ENCODE measurements at regions not wholly inside any gene's neighbourhood (a gene's known extent, or its start where the extent isn't known, plus 50 kb on each side); places are given as distances from the start of the nearest gene placed in this dataset.

GRCh38 chr6:148080315-148080714 is 262.3 kb upstream of the SASH1 start:
- no peak for DNase-seq (ENCODE audit: low spot score)
- ATAC-seq: no peak

GRCh38 chr6:148081076-148081475 is 261.6 kb upstream of the SASH1 start:
- no peak for DNase-seq (ENCODE audit: low spot score)
- ATAC-seq: no peak

- DNase-seq (ENCODE audit: low spot score): no peak
- ATAC-seq: peak; percentile 77
Observed at GRCh38 chr6:148082044-148082443, 260.6 kb upstream of the SASH1 start.

GRCh38 chr6:148082696-148083095 is 259.9 kb upstream of the SASH1 start:
- no peak for DNase-seq (ENCODE audit: low spot score)
- no peak for ATAC-seq

GRCh38 chr6:148085631-148086331 is 256.9 kb upstream of the SASH1 start:
- DNase-seq (ENCODE audit: low spot score) (no peak), ATAC-seq (no peak)

GRCh38 chr6:148086386-148086785 is 256.3 kb upstream of the SASH1 start:
- DNase-seq (ENCODE audit: low spot score) (no peak), ATAC-seq (no peak)

GRCh38 chr6:148086843-148087242 is 255.8 kb upstream of the SASH1 start:
- DNase-seq (ENCODE audit: low spot score) (no peak), ATAC-seq (peak; percentile 56)

GRCh38 chr6:148087659-148088058 is 255.0 kb upstream of the SASH1 start:
- ATAC-seq (no peak), DNase-seq (ENCODE audit: low spot score) (no peak)

- ATAC-seq (no peak), DNase-seq (ENCODE audit: low spot score) (no peak)
Observed at GRCh38 chr6:148090326-148090725, 252.3 kb upstream of the SASH1 start.

- no peak for ATAC-seq
- no peak for DNase-seq (ENCODE audit: low spot score)
Observed at GRCh38 chr6:148091394-148091793, 251.2 kb upstream of the SASH1 start.

GRCh38 chr6:148103436-148103835 is 239.2 kb upstream of the SASH1 start:
- no peak for DNase-seq (ENCODE audit: low spot score)
- no peak for ATAC-seq

- ATAC-seq (no peak), DNase-seq (ENCODE audit: low spot score) (no peak)
Observed at GRCh38 chr6:148104131-148104530, 238.5 kb upstream of the SASH1 start.

GRCh38 chr6:148105695-148106094 is 236.9 kb upstream of the SASH1 start:
- DNase-seq (ENCODE audit: low spot score): no peak
- ATAC-seq: no peak

- no peak for ATAC-seq
- no peak for DNase-seq (ENCODE audit: low spot score)
Observed at GRCh38 chr6:148107911-148108310, 234.7 kb upstream of the SASH1 start.

GRCh38 chr6:148109732-148110131 is 232.9 kb upstream of the SASH1 start:
- ATAC-seq: no peak
- DNase-seq (ENCODE audit: low spot score): no peak

- no peak for ATAC-seq
- no peak for DNase-seq (ENCODE audit: low spot score)
Observed at GRCh38 chr6:148110925-148111324, 231.7 kb upstream of the SASH1 start.

GRCh38 chr6:148112851-148113319 is 229.8 kb upstream of the SASH1 start:
- DNase-seq (ENCODE audit: low spot score) (no peak), ATAC-seq (no peak)

GRCh38 chr6:148116001-148116400 is 226.6 kb upstream of the SASH1 start:
- DNase-seq (ENCODE audit: low spot score): no peak

GRCh38 chr6:148118244-148118643 is 224.4 kb upstream of the SASH1 start:
- DNase-seq (ENCODE audit: low spot score): no peak
- no peak for ATAC-seq

More at GRCh38 chr6:148116001-148116400, 226.6 kb upstream of the SASH1 start:
- ATAC-seq: no peak

- DNase-seq (ENCODE audit: low spot score) (no peak), ATAC-seq (no peak)
Observed at GRCh38 chr6:148128014-148128730, 214.5 kb upstream of the SASH1 start.

- DNase-seq (ENCODE audit: low spot score) (no peak), ATAC-seq (no peak)
Observed at GRCh38 chr6:148134592-148134991, 208.0 kb upstream of the SASH1 start.

GRCh38 chr6:148136586-148136985 is 206.1 kb upstream of the SASH1 start:
- no peak for DNase-seq (ENCODE audit: low spot score)
- no peak for ATAC-seq
